GM11168 (cell line): ENCODE measurements at regions not wholly inside any gene's neighbourhood (a gene's known extent, or its start where the extent isn't known, plus 50 kb on each side); places are given as distances from the start of the nearest gene placed in this dataset.

ENCODE experiments used
- in situ Hi-C: fragments of 300-500 bp; cut with MboI; formaldehyde crosslinking; loops from one replicate; pipeline ENCODE4 v1.12.0; 2022; ENCODE audit warnings: low sequenced_read_pairs; ENCODE audit not compliant: unreplicated experiment

DNA sequence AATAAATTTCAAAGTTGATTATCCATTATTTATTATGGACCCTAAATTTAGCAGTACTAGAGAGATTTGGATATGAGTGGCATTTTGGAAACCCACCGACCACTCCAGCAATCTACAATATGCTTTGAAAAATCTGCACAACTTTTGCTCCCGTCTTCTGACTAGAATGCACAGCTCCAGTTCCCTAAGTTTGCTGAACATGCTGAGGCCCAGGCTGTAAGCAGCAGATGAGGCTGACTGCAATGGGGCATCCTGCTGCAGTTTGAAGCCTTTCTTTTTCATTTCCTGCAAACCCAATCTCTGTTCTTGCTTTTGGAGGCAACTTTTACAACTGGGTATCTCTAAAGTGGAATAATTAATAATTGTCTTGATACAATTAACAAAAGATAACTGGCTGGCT, 405.8 kb downstream of the ATP23 start:
- in situ Hi-C loops = no loop called here

DNA sequence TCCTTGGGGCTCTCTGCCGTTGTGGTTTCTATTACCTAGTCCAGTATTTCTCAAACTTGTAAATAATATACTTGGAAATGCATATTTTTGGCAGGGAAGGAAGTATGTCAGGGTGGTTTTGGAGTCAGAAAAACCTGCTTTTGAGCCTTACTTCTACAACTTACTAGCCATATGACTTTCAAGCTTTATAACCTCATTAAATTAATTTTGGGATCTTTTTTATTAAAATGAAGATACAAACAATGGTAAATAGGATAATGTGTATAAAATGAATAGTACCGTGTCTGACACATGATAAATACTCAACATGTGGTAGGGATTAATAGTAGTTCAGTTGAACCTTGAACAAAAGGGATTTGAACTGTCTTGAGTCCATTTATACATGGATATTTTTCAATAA, 406.3 kb downstream of the ATP23 start:
- in situ Hi-C loops = no loop called here

DNA sequence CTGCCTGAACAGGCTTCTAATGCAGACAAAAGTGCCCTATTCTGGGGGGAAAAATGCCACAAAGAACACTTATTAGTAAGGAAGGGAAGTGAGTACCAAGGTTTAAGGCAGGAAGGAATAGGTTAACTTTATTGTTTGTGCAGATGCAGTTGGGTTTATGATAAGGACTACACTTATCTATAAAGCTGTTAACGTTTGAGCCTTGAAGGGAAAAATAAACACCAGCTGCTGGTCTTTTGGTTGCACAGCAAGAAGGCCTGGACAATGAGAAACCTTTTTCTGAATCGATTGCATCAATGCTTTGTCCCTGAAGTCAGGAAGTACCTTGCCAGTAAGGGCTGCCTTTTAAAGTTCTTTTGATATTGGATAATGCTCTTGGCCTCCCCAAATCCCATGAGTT, 407.8 kb downstream of the ATP23 start:
- in situ Hi-C loops = no loop called here

DNA sequence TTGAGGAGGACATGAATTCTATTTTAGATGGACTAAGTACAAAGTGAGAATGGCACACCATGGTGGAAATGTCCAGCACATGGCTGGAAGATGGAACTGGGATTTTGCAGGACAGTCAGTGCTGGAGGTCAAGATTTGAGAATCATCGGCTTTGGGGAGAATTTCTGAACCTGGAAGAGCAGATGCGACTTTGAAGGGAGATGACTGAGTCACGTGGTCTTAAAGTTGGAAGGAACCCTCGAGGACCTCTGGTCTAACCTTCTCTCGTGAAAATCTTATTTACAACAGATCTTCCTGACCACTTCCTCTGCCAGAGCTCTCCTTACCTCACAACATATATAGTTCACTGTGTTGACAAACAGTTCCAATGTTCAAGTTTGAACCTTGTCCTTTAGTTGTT, 415.4 kb downstream of the ATP23 start:
- in situ Hi-C loops = loop anchor here (5.0 kb wide), 1 partner anchor 86 kb away; no protein-coding TSS in a partner anchor

DNA sequence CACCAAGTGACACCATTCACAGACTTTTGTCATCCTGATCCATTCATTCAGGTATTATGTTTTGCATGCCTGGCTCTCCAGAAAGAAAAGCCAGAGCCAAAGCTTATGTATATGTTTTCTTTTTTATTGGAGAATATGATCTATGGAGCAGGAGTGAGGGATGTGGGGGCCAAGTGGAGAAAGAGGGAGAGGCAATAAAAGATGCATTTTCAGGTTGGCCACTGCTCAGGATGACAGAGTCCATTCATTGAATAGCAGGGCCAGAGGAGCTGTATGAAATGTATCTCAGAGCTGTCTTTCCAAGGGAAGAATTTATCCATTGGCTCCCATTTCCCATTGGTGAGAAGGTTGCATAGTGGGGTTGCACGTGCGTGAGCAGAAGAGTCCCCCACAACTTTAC, 416.1 kb downstream of the ATP23 start:
- in situ Hi-C loops = loop anchor here (5.0 kb wide), 1 partner anchor 85 kb away; no protein-coding TSS in a partner anchor

DNA sequence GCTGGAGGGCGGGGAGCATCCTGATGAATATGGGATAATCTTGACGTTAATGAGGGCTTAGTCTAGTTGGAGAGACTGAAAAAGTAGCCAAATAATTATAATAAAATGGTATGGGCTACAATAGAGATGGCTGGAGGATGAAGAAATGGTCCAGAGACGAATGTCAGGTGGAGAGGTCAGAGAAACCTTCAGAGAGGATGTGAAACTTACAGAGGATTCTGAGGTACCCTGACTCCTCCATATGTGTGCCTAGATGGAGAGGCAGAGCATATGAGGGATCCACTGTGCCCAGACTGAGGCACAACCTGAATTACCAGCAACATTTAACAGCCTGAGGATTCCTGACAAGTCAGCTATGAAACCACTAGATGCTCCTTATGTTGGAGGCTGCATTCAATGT, 417.0 kb downstream of the ATP23 start:
- in situ Hi-C loops = loop anchor here (5.0 kb wide), 1 partner anchor 84 kb away; no protein-coding TSS in a partner anchor

DNA sequence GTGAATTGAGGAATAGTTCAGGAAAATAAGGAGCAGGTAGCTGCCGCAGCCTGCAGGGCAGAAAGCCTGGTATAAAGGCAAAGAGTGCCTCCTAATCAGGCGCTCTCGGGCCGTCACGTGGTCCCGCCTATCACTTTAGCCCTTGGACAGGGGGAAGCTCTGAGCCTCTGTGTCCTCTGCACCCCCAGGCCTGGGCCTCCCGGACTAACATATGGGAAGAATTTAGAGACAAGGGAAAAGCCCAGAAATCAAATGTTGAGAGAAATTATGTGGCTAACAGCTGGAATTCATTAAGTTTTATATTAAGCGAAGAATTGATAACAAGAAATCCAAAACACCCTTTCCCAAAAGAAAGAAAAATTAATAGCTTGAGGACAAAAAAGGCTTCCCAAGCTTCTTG, 417.7 kb downstream of the ATP23 start:
- in situ Hi-C loops = loop anchor here (5.0 kb wide), 1 partner anchor 83 kb away; no protein-coding TSS in a partner anchor

DNA sequence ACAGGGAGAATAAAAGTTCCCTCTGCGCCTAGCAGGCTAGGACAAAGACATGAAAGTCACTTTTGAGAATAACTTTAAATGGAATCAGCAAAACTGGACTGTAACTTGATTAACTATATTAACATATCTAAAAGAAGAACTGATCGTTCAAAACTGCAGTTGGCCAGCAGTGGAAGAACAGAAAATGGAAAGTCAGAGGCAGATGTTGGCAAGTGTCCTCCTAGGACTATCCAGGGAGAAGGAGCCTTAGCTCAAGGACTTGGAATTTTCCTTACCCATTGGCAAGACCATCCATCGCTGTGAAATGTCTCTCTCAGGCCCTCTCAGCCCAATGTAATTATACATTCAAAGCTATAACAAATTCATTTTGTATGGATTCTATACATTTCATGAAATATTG, 419.7 kb downstream of the ATP23 start:
- in situ Hi-C loops = no loop called here

DNA sequence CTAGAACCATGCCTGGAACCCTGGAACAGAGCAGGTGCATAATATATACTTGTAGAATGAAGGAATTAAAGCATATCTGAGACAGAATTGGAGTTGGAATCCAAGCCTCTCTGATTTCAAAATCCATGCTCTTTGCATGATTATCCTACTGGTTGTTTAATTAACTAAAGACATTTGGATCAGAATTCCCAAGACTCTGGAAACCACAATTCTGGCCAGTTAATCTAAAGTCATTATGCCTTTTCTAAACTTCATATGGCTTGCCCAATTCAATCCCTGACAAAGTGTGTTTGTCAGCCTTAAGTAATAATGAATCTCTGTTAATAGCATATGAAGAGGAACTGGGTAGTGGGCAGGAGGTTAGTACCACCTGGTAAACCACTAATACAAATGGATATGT, 422.6 kb downstream of the ATP23 start:
- in situ Hi-C loops = no loop called here

DNA sequence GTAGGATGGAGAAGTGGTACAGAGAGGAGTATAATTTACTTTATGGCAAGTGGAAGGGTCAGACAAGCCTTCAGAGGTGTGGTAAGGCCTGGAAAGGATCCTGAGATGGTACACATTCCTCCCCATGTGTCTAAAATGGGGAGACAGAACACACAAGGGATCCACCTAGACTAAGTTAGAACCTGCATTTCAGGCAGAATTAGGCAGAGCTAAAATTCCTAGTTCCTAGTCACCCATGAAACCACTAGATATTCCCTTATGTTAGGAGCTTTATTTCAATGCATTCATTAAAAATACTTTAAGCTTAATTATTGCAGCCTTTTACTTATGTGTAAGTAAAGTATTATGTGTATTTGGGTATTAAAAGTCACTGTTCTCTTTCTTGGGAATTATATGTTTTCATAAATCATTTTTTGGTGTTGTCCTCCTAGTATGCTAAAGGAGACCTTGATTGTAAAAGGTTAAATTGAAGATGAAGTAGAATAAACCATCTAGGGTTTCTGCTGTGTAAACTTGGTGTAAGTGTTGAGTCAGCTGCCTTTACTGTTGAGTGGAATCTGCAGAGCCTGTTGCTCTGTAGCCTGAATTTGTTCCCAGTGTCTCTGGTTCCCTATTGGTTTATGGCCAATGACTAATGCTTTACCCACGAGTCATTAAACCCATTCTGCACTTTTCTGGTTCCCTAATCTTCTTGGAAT, 423.2 kb downstream of the ATP23 start:
- in situ Hi-C loops = no loop called here

DNA sequence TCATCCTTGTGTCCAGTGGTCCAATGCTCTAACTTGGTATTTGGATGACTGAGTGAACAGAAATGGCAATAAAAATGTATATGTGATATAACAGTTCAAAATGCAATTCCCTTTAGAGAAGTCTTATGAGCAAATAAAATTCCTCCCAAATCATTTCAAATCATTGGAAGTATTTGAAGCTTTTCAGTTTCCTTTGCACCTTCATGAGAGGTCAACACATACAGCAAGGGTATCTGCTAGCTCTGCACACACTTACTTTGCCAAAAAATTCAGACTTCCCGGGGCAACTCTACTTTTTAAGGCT, 423.7 kb downstream of the ATP23 start:
- in situ Hi-C loops = no loop called here

DNA sequence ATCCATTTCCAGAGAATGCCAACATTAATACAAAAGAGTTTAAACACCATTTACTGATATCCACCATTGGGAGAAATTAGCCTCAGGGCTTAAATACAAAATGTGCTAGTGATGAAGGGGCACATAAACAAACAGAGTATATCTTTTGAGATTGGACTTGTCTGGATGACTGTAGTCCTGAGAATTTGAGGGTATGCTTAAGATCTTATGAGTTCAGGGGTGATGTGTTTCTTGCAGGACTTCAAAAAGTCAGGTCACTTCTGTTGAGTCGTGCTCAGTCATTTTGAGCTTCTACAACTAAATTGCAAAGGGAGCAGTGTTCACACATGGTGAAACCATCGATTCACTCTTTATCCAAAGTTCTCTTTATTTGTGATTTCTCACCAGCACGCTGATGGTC, 425.7 kb downstream of the ATP23 start:
- in situ Hi-C loops = no loop called here

DNA sequence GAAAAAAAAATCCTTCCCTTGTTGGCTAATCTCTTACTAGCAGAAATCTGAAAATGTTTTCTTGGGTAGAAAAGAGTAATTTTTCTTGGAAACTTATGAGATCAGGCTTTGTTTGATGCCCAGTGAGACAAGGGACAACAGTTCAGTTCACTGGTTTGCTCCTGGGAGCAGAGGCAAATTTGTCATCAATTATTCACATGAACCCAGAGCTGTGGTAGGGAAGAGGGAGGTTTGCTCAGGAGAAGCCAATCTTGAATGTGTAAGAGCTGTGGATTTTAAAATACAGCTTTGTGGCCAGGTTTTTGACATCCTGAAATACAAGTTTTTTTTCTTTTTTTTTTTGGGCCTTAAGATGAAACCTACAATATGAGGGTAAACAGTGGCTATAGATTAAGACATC, 426.6 kb downstream of the ATP23 start:
- in situ Hi-C loops = no loop called here

DNA sequence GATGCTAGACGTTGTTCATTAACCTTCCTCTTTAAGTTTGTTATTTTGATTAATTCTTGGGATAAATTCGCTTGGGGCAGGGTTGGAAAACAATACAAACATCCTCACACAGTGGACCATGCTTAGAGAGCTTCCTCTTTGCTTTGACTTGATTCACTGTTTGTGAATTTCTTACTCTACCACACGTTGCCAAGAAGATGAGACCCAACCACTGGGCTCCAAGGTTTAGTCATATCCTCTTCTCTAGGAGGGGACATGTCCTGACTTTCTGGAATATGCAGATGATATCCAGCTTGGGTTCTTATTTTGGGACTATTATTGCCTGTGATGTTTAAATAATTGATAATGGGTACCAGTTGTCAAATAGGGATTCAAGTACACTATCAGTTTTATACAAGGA, 428.2 kb downstream of the ATP23 start:
- in situ Hi-C loops = no loop called here

DNA sequence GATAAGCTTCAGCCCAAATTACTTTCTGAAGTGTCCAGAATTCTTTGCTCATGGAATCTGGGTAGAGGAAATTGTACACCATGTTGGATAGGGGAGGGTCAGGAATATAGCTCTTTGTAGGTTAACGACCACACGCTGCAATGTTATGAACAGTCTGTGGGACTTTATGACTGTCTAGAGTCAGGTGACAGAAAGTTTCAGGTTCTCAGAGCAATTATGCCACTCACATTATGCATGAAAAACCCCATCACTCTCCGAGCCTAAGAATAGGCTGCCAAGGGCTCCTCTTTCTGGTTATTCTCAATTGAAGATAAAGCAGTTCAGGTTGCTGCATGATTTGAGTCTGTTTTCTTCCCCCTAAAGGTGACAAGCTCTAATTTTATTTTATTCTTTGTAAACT, 430.9 kb downstream of the ATP23 start:
- in situ Hi-C loops = no loop called here

DNA sequence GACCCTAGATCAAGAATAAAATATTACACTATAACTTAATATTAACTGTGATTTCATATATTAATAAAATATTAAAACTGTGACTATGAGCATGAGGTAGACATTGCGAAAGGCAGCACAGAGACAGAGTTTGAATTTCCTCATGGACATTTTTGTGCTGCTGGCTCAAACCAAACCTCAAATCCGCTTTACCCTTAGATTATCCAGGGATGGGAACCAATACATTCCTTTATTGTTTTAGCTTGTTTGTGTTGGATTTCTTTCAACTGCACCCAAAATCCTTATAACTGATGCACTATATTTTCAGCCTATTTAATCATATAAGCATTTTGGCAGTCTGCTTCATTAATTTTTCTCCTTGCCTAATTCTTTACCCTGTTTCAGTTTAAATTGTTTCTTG, 436.7 kb downstream of the ATP23 start:
- in situ Hi-C loops = no loop called here

DNA sequence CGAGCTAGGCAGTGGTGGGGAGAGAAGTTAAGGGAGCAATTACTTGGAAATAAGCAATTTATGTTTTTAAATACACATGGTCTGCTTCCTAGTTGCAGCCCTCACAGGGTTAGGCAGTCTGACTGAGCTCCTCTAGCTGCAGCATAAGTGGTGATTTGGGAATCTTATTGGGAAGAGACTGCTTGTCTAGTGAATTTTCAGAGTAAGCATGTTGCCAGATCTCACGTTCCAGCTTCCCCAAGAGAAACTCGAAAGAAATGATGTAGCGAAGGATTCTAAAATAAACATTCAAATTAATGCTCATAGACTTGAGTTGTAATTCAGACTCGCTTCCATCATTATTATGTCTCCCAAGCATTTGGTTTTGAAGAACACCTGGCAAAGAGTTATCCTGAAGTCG, 440.2 kb downstream of the ATP23 start:
- in situ Hi-C loops = no loop called here

DNA sequence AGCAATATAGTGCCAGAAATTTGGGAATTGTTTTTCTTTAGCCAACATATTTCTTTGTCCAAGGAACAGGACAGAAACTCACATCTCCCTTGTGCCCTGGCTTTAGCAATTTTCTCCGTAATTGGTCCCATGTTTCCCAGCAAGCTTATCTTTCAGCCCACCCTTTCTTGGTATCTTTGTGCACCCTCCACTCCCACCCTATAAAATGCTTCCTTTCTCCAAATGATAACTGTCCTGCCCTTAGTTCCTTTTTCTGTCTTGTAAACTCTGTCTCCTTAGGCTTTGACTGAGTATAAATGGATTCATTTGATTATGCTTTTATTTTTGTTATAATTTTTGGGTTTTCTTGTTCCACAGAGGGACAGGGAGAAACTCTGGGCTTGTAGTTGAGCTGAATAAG, 442.8 kb downstream of the ATP23 start:
- in situ Hi-C loops = no loop called here

DNA sequence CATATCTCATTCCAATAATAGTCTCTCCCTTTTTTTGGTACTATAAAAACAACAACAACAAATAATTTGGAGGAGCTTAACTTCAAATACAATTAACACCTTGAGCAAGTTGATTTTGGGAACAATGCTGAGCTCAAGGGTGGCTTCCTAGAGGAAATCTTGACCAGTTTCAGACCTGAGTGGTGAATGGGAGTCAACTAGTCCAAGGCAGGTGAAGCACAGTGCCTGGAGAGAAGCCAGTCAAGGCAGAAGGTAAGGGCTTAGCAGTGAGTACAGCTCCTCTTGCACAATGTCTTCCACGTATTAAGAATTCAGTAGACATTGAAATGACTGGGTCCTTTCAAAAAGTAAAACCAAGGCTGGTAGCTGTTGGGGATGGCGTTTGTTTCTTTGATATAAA, 444.8 kb downstream of the ATP23 start:
- in situ Hi-C loops = no loop called here

DNA sequence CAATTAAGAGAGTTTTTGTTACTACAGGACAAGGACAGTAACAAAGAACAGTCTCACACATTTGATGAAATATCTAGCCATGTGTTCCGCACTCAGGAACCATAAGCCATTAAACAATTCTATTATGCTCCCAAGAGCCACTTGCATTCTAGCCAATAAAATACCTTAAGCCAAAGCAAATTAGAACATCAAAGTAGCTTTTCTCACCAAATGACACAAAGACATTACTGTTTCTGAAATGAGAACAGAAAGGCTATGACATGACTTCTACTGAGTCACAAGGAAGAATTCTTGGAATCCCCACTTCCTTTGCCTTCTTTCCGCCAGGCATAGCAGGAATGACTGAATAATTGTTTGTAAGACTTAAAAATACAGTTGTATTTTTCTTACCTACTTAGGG, 445.8 kb downstream of the ATP23 start:
- in situ Hi-C loops = no loop called here

DNA sequence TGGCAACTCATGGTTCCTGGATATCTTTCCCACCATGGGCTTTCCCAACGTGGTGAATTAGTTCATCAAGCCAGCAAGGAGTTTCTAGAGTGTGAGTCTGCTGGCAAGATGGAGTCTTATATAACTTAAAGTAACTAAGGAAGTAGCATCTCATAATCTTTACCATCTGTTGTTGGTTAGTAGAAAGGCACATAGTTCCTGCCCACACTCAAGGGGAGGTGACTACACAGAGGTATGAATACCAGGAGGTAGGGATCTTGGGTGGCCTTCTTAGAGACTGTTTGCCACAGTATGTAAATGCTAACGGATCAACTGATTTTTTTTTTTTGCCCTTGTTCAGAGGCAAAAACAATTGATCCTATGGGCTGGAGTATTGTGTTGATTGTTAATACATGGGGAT, 446.9 kb downstream of the ATP23 start:
- in situ Hi-C loops = no loop called here

DNA sequence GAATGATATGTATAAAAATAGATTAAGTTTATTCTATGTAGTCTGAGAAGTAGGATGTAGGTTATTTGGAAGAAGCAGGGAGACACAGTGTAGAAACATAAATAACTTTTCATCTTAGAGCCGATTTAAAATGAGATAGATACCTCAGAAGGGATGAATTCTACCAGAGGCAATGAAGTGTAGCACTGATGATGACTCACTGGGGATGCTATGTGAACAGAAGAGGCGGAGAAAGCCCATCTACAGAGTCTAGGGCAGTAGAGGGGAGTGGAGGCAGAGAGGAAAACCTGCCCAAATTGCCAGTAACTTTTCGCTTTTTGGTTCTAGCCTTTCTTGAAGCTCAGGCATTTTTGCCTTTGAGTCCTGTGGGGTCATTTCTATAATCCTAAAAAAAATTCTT, 451.8 kb downstream of the ATP23 start:
- in situ Hi-C loops = no loop called here

DNA sequence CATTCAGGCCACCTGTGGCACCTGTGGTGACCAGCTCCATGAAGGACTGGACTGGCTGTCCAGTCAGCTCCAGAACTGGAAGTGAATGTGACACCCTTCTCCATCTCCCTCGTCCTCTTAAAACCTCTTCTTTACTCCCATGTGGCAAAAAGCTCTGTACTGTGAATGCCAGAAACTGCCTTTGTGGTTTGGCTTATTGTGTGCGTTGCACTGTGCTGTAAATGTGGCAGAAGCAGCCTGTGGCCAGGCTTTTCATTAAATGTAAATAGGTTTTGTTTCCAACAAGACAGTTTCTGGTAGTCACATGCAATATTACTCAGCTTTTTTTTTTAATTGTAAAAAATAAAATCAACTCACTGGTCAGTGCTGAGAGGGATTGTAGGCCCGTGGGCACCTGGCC, 453.7 kb downstream of the ATP23 start:
- in situ Hi-C loops = no loop called here
